GM19025 (cell line): ENCODE measurements at regions not wholly inside any gene's neighbourhood (a gene's known extent, or its start where the extent isn't known, plus 50 kb on each side); places are given as distances from the start of the nearest gene placed in this dataset.

Source experiments
- ATAC-seq: cut with Tn5 transposase; IDR thresholded peaks from one replicate; pipeline ENCODE4 v1.9.1; 2021; ENCODE audit warnings: mild to moderate bottlenecking, low read depth, moderate library complexity; ENCODE audit not compliant: unreplicated experiment

- no peak for ATAC-seq
Measured at GRCh38 chr14:98573082-98573481, 698.9 kb downstream of the BCL11B start.

- no peak for ATAC-seq
Measured at GRCh38 chr14:98576463-98576862, 695.5 kb downstream of the BCL11B start.

- ATAC-seq: no peak
Measured at GRCh38 chr14:98578204-98578603, 693.8 kb downstream of the BCL11B start.

- no peak for ATAC-seq
Measured at GRCh38 chr14:98579140-98579539, 692.9 kb downstream of the BCL11B start.

DNA sequence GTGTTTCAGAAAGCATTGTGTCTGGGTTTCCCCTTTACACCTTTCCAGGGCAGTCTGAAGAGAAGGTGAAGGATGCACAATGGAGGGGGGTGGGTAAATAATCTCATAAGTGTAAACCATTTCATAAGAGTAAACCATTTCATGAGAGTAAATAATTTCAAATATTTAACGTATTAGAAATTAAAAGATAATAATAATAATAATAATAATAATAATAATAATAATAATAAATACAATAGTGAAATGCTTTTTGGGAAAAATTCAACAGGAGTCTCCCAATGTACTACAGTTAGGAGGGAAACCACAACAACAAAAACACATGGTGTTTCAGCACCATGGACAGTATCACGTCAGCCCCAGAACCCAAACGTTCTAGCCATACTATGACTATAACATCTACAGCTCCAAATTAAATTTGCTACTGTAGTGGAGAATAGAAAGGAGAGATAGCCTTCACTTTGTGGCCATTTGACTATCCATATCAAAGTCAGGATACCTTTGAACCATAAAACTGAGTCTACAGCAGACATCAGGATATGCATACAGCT, 691.8 kb downstream of the BCL11B start:
- no peak for ATAC-seq

DNA sequence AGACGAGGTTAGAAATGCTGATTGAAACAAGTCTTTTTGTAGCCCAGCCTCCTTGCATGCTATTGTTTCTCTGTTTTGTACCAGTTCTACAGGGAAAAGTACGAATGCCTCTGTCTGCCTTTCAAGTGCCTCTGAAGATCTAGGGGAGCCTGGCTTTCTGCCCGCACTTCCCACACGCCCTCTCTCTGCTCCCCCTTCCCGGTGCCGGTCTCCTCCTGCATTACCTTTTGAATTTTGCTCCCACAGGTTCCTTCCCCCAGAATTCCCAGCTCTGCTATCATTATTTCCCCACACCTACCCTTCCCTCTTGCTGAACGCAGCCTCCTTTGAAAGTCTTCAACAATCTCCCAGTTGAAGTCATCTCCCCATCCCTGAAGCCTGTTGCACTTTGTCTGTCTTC, 689.7 kb downstream of the BCL11B start:
- ATAC-seq: no peak

GRCh38 chr14:98591161-98591560, 680.8 kb downstream of the BCL11B start:
- ATAC-seq: no peak

DNA sequence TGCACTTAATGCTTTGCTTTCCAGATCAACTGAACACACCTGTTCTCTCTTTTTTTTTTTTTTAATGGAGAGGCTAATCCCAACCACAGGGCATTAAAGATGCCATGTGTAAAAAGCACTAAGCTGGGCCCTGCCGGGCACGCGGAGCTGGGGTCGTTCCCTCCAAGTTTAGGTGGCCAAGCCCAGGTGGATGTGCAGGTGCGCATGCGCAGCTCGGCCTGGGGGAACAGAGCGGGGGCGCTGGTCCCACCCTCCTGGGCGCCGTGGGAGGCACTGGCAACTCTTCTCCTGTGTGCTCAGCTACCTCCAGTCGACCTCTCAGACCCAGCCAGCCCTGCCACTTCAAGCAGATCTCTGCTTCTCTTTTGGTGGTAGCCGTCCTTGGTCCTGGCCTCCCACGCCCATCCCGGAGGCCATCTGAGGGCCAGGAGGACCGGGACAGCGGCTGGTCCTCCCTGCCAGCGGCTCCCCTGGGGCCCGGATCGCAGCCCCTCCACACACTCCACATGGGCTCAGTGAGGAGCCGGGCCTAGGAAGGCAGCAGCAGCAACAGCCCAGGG, 679.3 kb downstream of the BCL11B start:
- no peak for ATAC-seq

- ATAC-seq: no peak
Measured at GRCh38 chr14:98593361-98593761, 678.6 kb downstream of the BCL11B start.

GRCh38 chr14:98594156-98594555, 677.8 kb downstream of the BCL11B start:
- no peak for ATAC-seq

DNA sequence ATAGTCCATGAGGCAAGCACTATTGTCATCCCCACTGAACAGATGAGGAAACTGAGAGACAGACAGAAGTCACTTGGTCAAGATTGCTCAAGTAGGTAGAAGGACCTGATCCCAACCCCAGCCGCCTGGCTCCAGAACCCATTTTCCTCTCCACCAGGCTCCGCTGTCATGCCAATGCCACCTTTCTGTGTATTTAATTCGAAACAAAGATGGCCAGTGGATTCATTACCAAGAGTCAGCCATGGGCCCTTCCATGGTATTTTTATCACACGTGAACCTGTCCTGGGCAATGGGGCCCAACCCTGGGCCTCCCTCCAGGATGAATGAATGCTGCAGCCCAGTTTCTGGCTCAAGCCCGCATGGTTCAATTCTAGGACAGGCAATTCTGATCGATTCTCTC, 673.4 kb downstream of the BCL11B start:
- no peak for ATAC-seq

DNA sequence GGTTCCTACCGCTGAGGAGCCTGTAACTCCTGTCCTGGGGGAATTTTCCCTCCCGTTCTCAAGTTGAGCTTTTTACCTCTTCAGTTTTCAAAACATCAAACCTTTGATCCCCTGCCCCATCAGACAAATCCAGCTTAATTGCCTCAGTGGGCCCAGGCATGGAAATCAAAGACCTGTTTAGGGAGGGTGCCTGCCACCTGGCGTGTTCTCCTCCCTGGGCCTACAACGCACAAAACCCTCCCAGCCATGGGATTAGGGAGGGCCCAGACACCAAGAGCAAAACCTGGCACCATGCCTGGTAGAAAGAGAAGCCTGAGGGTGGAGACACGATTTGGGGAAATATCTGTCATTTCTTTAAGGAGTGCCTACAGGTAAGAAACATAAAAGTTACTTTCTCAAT, 672.9 kb downstream of the BCL11B start:
- no peak for ATAC-seq

DNA sequence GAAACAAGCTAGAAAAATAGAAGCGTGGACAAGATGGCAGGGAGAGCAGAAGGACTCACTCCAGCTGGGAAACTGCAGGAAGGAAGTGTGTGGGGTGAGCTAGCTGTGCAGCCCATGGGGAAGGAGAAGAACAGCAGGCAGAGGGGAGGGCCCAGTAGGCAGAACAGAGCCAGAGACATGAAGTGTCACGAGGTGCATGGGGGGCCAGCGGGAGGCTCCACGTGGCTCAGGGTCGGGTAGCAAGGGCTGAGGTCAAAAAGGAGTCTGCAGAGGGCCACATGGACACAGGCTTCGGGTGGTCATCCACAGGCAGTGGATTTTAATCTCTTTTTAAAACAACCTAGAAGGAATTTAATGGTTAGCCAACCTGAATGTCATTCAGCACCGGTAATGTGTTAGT, 669.0 kb downstream of the BCL11B start:
- ATAC-seq: no peak

DNA sequence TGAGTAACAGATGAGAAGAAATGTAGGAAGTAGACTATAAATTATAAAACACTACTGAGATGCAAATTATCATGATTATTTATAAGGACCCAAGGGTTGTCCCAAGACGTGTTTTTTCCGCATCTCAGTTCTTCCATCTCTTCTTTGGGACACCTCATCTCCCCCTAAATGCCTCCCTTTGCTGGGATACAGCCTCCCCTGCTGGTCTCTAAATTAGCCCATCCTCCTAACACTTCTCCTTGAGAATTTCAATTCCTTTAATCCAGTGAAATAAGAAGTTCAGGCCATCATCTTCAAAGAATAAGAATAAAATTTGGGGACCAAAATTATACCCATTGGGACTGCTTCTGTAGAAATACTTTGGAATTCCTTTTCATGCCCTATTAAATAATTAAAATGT, 667.0 kb downstream of the BCL11B start:
- ATAC-seq: no peak

DNA sequence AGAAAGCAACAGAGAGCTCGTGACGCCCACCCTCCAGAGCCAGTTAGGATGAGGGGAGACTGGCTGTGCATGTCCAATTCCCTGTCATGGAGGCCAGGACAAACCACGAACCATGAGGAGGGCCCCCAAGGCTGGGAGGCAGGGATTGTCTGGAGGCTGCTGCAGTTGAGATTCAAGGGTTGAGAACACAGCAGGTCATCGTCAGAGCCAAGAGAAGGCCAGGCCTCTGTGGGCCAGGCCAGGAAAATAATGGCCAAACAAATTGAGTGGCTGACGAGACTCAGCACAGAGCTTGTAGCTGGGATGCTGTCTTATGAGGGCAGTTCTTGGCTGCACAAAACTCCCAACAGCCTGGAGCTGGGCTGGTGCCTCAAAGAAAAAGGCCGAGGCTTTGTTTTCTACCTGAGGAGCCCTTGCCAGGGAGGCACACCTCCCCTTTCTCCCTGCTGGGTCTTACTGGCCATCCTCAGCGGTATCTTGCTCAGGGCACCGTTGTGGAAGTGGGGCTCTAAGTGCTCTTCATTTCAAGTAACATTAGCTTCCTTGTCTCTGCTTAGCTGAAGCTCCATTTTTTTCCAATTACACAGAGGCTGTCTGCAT, 665.9 kb downstream of the BCL11B start:
- no peak for ATAC-seq

DNA sequence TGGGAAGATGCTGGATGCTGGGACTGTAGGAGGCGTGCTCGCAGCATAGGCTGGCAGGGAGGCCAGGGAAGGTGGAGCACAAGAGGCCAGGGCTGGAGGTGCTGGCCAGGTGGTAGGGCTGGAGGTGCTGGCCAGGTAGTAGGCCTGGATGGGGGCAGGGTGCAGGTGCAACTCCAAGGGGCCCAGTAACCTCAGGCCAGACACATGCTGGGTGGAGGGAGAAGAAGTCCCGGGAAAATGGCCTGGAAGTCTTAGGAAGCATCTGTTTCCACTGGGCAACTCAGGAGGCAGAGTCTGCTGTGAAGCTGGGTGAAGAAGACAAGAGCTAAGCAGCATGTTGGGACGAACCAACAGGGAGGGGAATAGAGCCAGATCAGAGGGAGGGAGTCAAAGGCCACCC, 665.2 kb downstream of the BCL11B start:
- ATAC-seq: no peak

DNA sequence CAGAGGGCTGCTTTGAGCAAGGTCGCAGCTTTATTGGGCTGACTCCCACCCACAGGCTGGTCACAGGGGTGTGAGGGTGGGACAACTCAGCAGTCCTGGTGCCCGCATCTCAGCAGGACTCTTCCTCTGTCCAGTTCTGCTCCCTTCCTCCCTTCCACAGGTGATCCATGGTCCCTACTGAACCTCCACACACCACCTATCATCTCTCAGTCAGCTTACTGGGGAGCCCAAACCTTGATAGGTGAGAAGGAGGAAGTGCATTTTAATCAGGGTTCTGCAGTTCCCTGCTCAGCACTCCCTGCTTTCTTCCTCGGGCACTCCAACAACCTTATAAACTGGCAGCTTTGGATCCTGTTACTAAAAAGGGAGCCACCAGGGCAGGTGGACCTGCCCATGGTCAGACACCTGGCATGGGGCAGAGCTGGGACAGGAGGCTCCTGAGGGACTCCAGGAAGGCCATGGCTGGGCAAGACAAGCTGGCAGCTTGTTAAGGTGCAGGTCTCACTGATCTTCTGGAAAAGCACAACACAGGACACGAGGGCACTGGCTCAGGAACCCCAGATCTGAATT, 664.6 kb downstream of the BCL11B start:
- no peak for ATAC-seq

DNA sequence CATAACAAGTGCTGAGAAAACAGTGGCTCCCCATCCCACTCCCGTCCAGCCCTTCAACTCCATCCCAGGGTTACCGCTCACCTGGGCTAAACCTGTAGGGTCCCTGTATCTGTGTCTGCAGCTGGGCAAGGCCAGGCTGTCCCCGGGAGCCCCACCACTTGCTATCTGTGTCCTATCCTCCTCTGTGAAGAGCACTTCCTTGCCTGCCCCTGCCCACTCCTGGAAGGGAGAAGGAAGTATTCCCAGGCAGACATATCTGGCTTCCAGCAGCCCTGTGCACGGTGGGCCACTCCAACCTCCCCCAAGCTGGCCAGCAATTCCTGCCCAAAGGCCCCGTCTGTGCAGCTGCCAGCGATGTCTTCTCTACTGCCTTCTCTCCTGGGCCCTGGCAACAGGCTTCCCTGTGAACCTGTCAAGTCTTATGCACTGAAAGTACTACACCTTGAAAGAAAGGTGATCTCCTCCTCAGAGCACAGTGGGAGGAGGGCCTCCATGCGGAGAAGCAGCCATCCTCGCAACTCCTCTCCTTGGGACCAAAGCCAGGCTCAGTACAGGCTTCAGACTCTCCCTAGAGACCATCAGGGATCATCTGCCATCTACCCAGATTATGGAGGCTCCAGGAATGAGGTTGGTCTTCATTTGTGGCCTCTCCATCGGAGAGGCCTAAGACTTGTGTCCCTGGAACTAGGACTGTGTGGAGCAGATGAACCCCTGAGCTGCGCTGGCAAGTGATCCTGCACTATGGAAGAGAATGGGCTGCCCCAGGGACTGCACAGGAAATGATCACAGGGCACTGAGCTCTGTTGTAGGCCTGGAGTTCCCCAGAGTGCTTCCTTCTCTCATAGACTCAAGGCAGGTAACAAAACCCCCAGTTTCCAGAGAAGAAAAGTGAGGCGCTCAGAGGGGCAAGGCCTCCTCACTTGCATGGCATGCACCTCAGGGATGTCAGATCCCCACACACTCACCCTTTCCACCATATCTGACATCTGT, 663.6 kb downstream of the BCL11B start:
- no peak for ATAC-seq

GRCh38 chr14:98612434-98613200, 659.4 kb downstream of the BCL11B start:
- ATAC-seq: no peak

GRCh38 chr14:98614741-98615140, 657.3 kb downstream of the BCL11B start:
- ATAC-seq: no peak
